ENCODE measurements at regions not wholly inside any gene's neighbourhood (a gene's known extent, or its start where the extent isn't known, plus 50 kb on each side); places are given as distances from the start of the nearest gene placed in this dataset.
"Not testable (repeated sequence)": the region's sequence is repeated elsewhere in the genome, so short reads cannot be mapped to it uniquely, and the experiment has no call there.

DNA sequence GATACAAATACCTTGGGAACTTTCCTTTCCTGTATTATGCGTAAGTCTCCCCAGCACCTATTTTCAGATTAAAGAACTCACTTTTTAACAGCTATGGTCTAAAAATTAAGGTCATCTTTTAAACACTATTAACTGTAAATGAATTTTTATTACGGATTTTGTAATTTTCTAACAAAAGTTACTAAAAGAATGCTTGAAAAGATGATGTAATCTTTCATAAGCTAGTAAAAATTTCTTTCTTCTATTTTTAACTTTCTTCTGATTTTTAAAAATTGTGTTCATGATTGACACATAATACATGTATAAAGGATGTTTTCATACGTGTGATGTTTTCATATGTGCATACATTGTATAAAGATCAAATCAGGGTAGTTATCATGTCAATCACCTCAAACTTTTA lies 291.2 kb upstream of the MBL2 start:
- DNase-seq (ENCODE audit: low read depth), result no peak
- no peak for TF ChIP-seq CTCF (IDR thresholded peaks at IDR 0.05; ENCODE audit: insufficient read depth, low read depth, low read length)
- no peak overlapping the region for H3K4me3 ChIP-seq (ENCODE audit: low read depth, low read length)

GRCh38 chr10:53052521-53053164 lies 280.1 kb upstream of the MBL2 start:
- no peak for TF ChIP-seq CTCF (IDR thresholded peaks at IDR 0.05; ENCODE audit: insufficient read depth, low read depth, low read length)
- no peak overlapping the region for H3K4me3 ChIP-seq (ENCODE audit: low read depth, low read length)
- DNase-seq (ENCODE audit: low read depth), result no peak

DNA sequence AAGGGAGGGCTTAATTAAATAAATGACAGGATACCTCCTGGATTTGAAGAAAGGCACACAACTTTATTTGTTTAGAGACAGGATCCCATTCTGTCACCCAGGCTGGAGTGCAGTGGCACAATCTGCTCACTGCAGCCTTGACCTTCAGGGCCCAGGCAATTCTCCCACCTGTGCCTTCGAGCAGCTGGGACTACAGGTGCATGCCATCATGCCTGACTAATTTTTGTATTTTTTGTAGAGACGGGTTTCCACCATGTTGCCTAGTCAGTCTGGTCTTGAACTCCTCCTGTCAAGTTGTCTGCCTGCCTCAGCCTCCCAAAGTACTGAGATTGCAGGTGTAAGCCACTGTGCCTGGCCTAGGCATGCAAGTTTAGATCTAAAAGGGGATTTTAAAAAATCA lies 272.7 kb upstream of the MBL2 start:
- no peak overlapping the region for H3K4me3 ChIP-seq (ENCODE audit: low read depth, low read length)
- no peak for DNase-seq (ENCODE audit: low read depth)
- TF ChIP-seq CTCF (IDR thresholded peaks at IDR 0.05; ENCODE audit: insufficient read depth, low read depth, low read length), result no peak

DNA sequence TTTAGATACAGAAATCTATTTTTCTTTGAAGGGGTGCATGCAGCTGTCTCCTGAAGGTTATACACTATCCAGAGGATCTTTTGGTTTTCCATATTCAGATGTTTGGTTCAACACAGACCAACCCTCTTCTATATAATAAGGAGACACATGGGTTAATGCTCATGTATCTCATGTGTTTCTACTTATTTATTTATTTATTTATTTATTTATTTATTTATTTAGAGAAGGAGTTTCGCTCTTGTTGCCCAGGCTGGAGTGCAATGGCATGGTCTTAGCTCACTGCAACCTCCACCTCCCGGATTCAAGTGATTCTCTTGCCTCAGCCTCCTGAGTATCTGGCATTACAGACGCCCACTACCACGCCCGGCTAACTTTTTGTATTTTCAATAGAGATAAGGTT lies 263.2 kb upstream of the MBL2 start:
- not testable (repeated sequence) for DNase-seq (ENCODE audit: low read depth)

DNA sequence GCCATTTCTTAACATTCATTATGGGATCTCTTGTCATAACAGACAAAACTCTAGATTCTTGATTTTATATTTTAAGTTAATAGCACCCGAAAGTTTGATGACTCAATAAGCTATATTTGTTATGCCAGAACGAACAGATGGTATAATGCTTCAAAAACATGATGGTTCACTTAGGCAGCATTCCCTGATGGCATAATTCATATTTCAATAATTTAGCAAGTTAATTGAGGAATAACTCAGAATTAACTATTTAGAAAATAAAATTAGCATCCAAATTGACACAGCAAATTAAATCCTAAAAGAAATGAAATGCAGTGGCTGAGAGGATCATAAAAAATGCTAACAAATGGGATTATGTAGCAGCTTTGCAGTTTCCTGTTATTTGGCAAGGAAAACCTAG lies 260.8 kb upstream of the MBL2 start:
- DNase-seq (ENCODE audit: low read depth), result no peak

More for the DNA sequence above, 263.2 kb upstream of the MBL2 start:
- H3K4me3 ChIP-seq (ENCODE audit: low read depth, low read length), result not testable (repeated sequence)

GRCh38 chr10:53029872-53030849 lies 257.6 kb upstream of the MBL2 start:
- H3K4me3 ChIP-seq (ENCODE audit: low read depth, low read length), result peak overlapping the region; percentile 23
- peak; percentile 70 for DNase-seq (ENCODE audit: low read depth)

More for the DNA sequence above, 260.8 kb upstream of the MBL2 start:
- H3K4me3 ChIP-seq (ENCODE audit: low read depth, low read length), result no peak overlapping the region
- TF ChIP-seq CTCF (IDR thresholded peaks at IDR 0.05; ENCODE audit: insufficient read depth, low read depth, low read length), result no peak

DNA sequence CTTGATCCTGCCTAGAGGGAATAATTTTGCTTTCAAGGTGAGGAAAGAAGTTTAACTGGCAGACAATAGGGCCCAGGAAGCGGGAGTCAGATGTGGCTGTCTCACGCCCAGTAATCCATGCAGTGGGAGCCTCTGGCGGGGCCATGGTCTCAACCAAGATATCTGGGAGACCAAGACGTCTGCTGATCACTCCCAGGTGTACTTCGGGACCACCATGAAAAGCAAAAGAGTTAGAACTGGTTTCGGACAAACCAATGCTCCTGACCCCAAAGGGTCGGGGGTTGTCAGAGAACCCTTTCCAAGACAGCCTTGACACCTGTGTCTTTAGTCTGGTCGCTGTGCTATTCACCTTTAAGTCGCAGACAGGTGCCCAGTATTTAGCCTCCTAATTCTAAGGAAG lies 256.9 kb upstream of the MBL2 start:
- DNase-seq (ENCODE audit: low read depth), result no peak
- no peak for TF ChIP-seq CTCF (IDR thresholded peaks at IDR 0.05; ENCODE audit: insufficient read depth, low read depth, low read length)
- H3K4me3 ChIP-seq (ENCODE audit: low read depth, low read length), result no peak overlapping the region

DNA sequence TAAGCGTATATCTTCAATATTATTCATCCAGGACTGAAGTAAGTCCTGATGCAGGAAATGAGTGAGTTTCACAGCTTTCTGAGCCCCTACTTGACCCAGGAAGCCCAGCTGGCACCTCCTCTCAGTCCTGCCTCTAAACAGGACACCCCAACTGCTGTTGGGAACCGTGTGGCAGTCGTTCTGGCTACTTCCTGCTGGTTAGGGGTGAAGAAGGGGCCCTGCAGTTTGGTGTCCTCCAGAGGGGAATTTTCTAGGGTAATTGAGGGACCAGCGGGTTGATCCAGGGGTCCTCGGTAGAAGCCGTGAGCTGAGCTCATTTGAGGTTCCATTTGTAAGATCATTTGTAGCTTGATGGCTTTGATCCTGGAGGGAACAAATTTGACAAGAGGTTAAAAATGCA lies 253.2 kb upstream of the MBL2 start:
- not testable (repeated sequence) for H3K4me3 ChIP-seq (ENCODE audit: low read depth, low read length); DNase-seq (ENCODE audit: low read depth)
